CD14-positive monocyte (primary cell): ENCODE measurements at regions not wholly inside any gene's neighbourhood (a gene's known extent, or its start where the extent isn't known, plus 50 kb on each side); places are given as distances from the start of the nearest gene placed in this dataset.

Source experiments
- DNase-seq, 3 donors: peaks; one replicate each; pipeline ENCODE4 v3.0.0-alpha.2; 2011 to 2022
- H2AFZ ChIP-seq: 2 replicates; pipeline ENCODE4 v1.6.0; 2012; ENCODE audit warnings: mild to moderate bottlenecking, low read depth, low read length, inconsistent platforms; ENCODE audit not compliant: insufficient read depth, poor library complexity, severe bottlenecking
- H3K27ac ChIP-seq, 2 donors: 1 replicate in 1 of 2; 2 replicates in 1 of 2; pipeline ENCODE4 v1.5.1; 2012 to 2013; ENCODE audit warnings: low read length in 2 of 2, control low read depth in 1 of 2, inconsistent platforms in 1 of 2, low read depth in 1 of 2, mild to moderate bottlenecking in 1 of 2
- H3K27me3 ChIP-seq, 2 donors: one replicate each; pipeline versions ENCODE4 v1.6.0 to v1.6.1; 2011 to 2013; ENCODE audit warnings: low read length in 2 of 2; ENCODE audit not compliant: control insufficient read depth in 2 of 2, insufficient read depth in 2 of 2
- H3K36me3 ChIP-seq, 2 donors: replicated peaks in 1 of 2; 1 replicate in 1 of 2; 2 replicates in 1 of 2; pipeline versions ENCODE4 v1.5.1 to v1.6.1; 2012 to 2013; ENCODE audit warnings: low read length in 2 of 2, control low read depth in 1 of 2, inconsistent platforms in 1 of 2, mild to moderate bottlenecking in 1 of 2; ENCODE audit not compliant: insufficient read depth in 2 of 2, control insufficient read depth in 1 of 2
- H3K4me1 ChIP-seq, 2 donors: 1 replicate in 1 of 2; 2 replicates in 1 of 2; pipeline versions ENCODE4 v1.5.1 to v1.6.1; 2012 to 2013; ENCODE audit warnings: low read length in 2 of 2, control low read depth in 1 of 2, inconsistent platforms in 1 of 2, mild to moderate bottlenecking in 1 of 2, moderate library complexity in 1 of 2; ENCODE audit not compliant: insufficient read depth in 2 of 2, control insufficient read depth in 1 of 2
- H3K4me2 ChIP-seq: replicated peaks from 2 replicates; pipeline ENCODE3; 2012; ENCODE audit warnings: low read length, moderate library complexity, mild to moderate bottlenecking; ENCODE audit not compliant: poor library complexity, severe bottlenecking; ENCODE audit errors: extremely low read depth
- H3K4me3 ChIP-seq, 3 experiments: fragments of 200-600 bp in 1 of 3; sonication (generic) in 1 of 3; replicated peaks in 1 of 3; 1 replicate in 2 of 3; 2 replicates in 1 of 3; pipeline ENCODE4 v1.5.1; 2011 to 2013; ENCODE audit warnings: low read length in 3 of 3, mild to moderate bottlenecking in 3 of 3, control low read depth in 2 of 3, low read depth in 2 of 3, inconsistent platforms in 1 of 3, moderate library complexity in 1 of 3
- H3K79me2 ChIP-seq: 2 replicates; pipeline ENCODE4 v1.6.0; 2012; ENCODE audit warnings: mild to moderate bottlenecking, control low read depth, inconsistent platforms, low read length, moderate library complexity; ENCODE audit not compliant: insufficient read depth
- H3K9ac ChIP-seq: 2 replicates; pipeline ENCODE4 v1.6.0; 2017; ENCODE audit warnings: low read length, mild to moderate bottlenecking; ENCODE audit not compliant: insufficient read depth, poor library complexity, severe bottlenecking
- H3K9me3 ChIP-seq, 2 donors: replicated peaks in 1 of 2; 1 replicate in 1 of 2; 2 replicates in 1 of 2; pipeline versions ENCODE4 v1.5.1 to v1.6.1; 2012 to 2013; ENCODE audit warnings: low read length in 2 of 2, control low read depth in 1 of 2; ENCODE audit not compliant: control insufficient read depth in 1 of 2, insufficient read depth in 1 of 2
- H4K20me1 ChIP-seq: 2 replicates; pipeline ENCODE4 v1.6.0; 2012; ENCODE audit warnings: mild to moderate bottlenecking, low read length, control low read depth, moderate library complexity; ENCODE audit not compliant: insufficient read depth
- H3K27ac Mint-ChIP-seq, 7 donors: one replicate each; pipeline ENCODE4 v1.8.0; 2020; ENCODE audit warnings: mild to moderate bottlenecking in 7 of 7, mixed read lengths in 7 of 7, moderate library complexity in 6 of 7, inconsistent platforms in 2 of 7
- H3K27me3 Mint-ChIP-seq, 3 donors: one replicate each; pipeline ENCODE4 v1.8.0; 2021 to 2022; ENCODE audit warnings: low read depth in 3 of 3, mild to moderate bottlenecking in 3 of 3, mixed read lengths in 3 of 3, moderate library complexity in 3 of 3, inconsistent platforms in 1 of 3
- H3K36me3 Mint-ChIP-seq, 2 donors: one replicate each; pipeline ENCODE4 v1.8.0; 2020; ENCODE audit warnings: mixed read lengths in 2 of 2, inconsistent platforms in 1 of 2, mild to moderate bottlenecking in 1 of 2
- H3K4me1 Mint-ChIP-seq: one replicate; pipeline ENCODE4 v1.8.0; 2020; ENCODE audit warnings: mild to moderate bottlenecking, mixed read lengths
- H3K4me3 Mint-ChIP-seq, 2 donors: one replicate each; pipeline ENCODE4 v1.8.0; 2020; ENCODE audit warnings: mild to moderate bottlenecking in 2 of 2, mixed read lengths in 2 of 2, moderate library complexity in 1 of 2
- H3K9me3 Mint-ChIP-seq, 7 donors: one replicate each; pipeline ENCODE4 v1.8.0; 2020 to 2022; ENCODE audit warnings: mixed read lengths in 7 of 7, mild to moderate bottlenecking in 6 of 7, moderate library complexity in 6 of 7, inconsistent platforms in 2 of 7
- CTCF ChIP-seq: fragments of 200-600 bp; IDR thresholded peaks from one replicate; pipeline ENCODE4 v1.8.0; 2022; ENCODE audit warnings: antibody characterized with exemption, mild to moderate bottlenecking
- WGBS: methylation state at CpG from one replicate; pipeline ENCODE4 v1.1.5; 2013; ENCODE audit warnings: missing lambda C conversion rate; ENCODE audit not compliant: insufficient coverage; 5-methylcytosine and 5-hydroxymethylcytosine counted together
- intact Hi-C, 2 donors: fragments of 100-400 bp; cut with micrococcal nuclease; formaldehyde crosslinking; loops; one replicate each; pipeline versions ENCODE4 v1.15.0 to v1.15.1; 2023

GRCh38 chr3:105140899-105141367 is 225.8 kb upstream of the ALCAM start:
- Histone ChIP-seq H4K20me1 (no peaks in the 10 kb centered on the region), H3K27ac (peak overlapping the region in 1 of 2 donors; percentile 70), H2AFZ (no peak overlapping the region), H3K4me3 (peak overlapping the region in 1 of 3 experiments; percentile 32), H3K79me2 (no peaks in the 10 kb centered on the region), H3K9me3 (no peaks in the 10 kb centered on the region), H3K27me3 (no peaks in the 10 kb centered on the region), H3K36me3 (no peaks in the 10 kb centered on the region), H3K4me2 (peak overlapping the region; percentile 44), H3K9ac (no peak overlapping the region), H3K4me1 (peaks cover 22 to 31% of the 10 kb centered on the region in 2 donors)
- no peaks in the 10 kb centered on the region for H3K27me3 Mint-ChIP-seq
- intact Hi-C loops = no loop called here
- H3K4me1 Mint-ChIP-seq = peaks cover 26% of the 10 kb centered on the region
- DNase-seq = peak in 2 of 3 donors; percentile 2 to 13
- H3K36me3 Mint-ChIP-seq = no peaks in the 10 kb centered on the region
- H3K27ac Mint-ChIP-seq = peak overlapping the region in 2 of 7 donors; percentile 79 to 93
- H3K4me3 Mint-ChIP-seq = no peak overlapping the region
- TF ChIP-seq CTCF = no peak
- peaks cover 0 to 14% (median 0%) of the 10 kb centered on the region in 7 donors for H3K9me3 Mint-ChIP-seq
- WGBS = no CpG with 5 or more reads among the region's 2 CpGs

- H3K27ac Mint-ChIP-seq = no peak overlapping the region
- H3K9ac ChIP-seq = no peak overlapping the region
- no peaks in the 10 kb centered on the region for H3K9me3 ChIP-seq
- H3K4me3 Mint-ChIP-seq = no peak overlapping the region
- H3K4me1 Mint-ChIP-seq = peaks cover 17% of the 10 kb centered on the region
- intact Hi-C loops = no loop called here
- H3K4me2 ChIP-seq = no peak overlapping the region
- no peak for TF ChIP-seq CTCF
- H4K20me1 ChIP-seq = no peaks in the 10 kb centered on the region
- peaks cover 14 to 20% of the 10 kb centered on the region in 2 donors for H3K4me1 ChIP-seq
- peaks cover 0 to 14% (median 5%) of the 10 kb centered on the region in 7 donors for H3K9me3 Mint-ChIP-seq
- no CpG with 5 or more reads among the region's 1 CpG for WGBS
- H3K79me2 ChIP-seq = no peaks in the 10 kb centered on the region
- no peak overlapping the region for H3K4me3 ChIP-seq
- DNase-seq = no peak
- no peaks in the 10 kb centered on the region for H3K36me3 ChIP-seq
- no peaks in the 10 kb centered on the region for H3K27me3 ChIP-seq
- H3K27me3 Mint-ChIP-seq = no peaks in the 10 kb centered on the region
- H2AFZ ChIP-seq = peak overlapping the region; percentile 11
- H3K27ac ChIP-seq = no peak overlapping the region
- H3K36me3 Mint-ChIP-seq = no peaks in the 10 kb centered on the region
Measured at GRCh38 chr3:105144837-105145236, 221.9 kb upstream of the ALCAM start.
